ENCODE measurements at regions not wholly inside any gene's neighbourhood (a gene's known extent, or its start where the extent isn't known, plus 50 kb on each side); places are given as distances from the start of the nearest gene placed in this dataset.
"Not testable (repeated sequence)": the region's sequence is repeated elsewhere in the genome, so short reads cannot be mapped to it uniquely, and the experiment has no call there.

DNA sequence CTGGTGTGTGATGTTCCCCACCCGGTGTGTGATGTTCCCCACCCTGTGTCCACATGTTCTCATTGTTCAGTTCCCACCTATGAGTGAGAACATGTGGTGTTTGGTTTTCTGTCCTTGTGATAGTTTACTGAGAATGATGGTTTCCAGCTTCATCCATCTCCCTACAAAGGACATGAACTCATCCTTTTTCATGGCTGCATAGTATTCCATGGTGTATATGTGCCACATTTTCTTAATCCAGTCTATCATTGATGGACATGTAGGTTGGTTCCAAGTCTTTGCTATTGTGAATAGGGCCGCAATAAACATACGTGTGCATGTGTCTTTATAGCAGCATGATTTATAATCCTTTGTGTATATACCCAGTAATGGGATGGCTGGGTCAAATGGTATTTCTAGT is 201.5 kb upstream of the IRAK1BP1 start:
- not testable (repeated sequence) for DNase-seq (ENCODE audit: low read depth in 1 of 2, low spot score in 1 of 2); H3K4me3 ChIP-seq (replicated peaks; ENCODE audit: insufficient read depth, low read length); H3K27me3 ChIP-seq (ENCODE audit: insufficient read depth, poor library complexity, severe bottlenecking); H3K27ac ChIP-seq (replicated peaks)

DNA sequence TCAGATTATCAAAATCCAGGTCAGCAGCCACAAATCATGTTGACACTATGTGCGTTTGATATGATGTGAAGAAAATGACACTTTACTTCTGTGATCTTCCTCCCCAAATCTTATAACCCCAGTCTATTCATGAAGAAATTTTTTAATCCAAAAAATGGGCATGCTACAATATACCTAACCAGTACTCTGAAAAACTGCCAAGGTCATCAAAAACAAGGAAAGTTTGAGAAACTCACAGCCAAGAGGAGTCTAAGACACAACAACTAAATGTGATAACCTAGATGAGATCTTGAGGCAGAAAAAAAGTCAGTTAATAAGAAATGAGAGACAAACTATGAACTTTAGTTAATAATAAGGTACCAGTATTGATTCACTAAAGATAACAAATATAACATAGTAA is 200.6 kb upstream of the IRAK1BP1 start:
- H3K27me3 ChIP-seq (ENCODE audit: insufficient read depth, poor library complexity, severe bottlenecking), result no peaks in the 10 kb centered on the region
- H3K27ac ChIP-seq (replicated peaks), result no peak overlapping the region
- H3K4me3 ChIP-seq (replicated peaks; ENCODE audit: insufficient read depth, low read length), result no peak overlapping the region
- DNase-seq (ENCODE audit: low read depth in 1 of 2, low spot score in 1 of 2), result no peak
- TF ChIP-seq, protein P1, sequence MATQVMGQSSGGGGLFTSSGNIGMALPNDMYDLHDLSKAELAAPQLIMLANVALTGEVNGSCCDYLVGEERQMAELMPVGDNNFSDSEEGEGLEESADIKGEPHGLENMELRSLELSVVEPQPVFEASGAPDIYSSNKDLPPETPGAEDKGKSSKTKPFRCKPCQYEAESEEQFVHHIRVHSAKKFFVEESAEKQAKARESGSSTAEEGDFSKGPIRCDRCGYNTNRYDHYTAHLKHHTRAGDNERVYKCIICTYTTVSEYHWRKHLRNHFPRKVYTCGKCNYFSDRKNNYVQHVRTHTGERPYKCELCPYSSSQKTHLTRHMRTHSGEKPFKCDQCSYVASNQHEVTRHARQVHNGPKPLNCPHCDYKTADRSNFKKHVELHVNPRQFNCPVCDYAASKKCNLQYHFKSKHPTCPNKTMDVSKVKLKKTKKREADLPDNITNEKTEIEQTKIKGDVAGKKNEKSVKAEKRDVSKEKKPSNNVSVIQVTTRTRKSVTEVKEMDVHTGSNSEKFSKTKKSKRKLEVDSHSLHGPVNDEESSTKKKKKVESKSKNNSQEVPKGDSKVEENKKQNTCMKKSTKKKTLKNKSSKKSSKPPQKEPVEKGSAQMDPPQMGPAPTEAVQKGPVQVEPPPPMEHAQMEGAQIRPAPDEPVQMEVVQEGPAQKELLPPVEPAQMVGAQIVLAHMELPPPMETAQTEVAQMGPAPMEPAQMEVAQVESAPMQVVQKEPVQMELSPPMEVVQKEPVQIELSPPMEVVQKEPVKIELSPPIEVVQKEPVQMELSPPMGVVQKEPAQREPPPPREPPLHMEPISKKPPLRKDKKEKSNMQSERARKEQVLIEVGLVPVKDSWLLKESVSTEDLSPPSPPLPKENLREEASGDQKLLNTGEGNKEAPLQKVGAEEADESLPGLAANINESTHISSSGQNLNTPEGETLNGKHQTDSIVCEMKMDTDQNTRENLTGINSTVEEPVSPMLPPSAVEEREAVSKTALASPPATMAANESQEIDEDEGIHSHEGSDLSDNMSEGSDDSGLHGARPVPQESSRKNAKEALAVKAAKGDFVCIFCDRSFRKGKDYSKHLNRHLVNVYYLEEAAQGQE (IDR thresholded peaks at IDR 0.05; ENCODE audit: insufficient replicate concordance, low read depth), result no peak
- TF ChIP-seq, protein P2, sequence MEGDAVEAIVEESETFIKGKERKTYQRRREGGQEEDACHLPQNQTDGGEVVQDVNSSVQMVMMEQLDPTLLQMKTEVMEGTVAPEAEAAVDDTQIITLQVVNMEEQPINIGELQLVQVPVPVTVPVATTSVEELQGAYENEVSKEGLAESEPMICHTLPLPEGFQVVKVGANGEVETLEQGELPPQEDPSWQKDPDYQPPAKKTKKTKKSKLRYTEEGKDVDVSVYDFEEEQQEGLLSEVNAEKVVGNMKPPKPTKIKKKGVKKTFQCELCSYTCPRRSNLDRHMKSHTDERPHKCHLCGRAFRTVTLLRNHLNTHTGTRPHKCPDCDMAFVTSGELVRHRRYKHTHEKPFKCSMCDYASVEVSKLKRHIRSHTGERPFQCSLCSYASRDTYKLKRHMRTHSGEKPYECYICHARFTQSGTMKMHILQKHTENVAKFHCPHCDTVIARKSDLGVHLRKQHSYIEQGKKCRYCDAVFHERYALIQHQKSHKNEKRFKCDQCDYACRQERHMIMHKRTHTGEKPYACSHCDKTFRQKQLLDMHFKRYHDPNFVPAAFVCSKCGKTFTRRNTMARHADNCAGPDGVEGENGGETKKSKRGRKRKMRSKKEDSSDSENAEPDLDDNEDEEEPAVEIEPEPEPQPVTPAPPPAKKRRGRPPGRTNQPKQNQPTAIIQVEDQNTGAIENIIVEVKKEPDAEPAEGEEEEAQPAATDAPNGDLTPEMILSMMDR (IDR thresholded peaks at IDR 0.05; ENCODE audit: insufficient read depth, low read length), result no peak

DNA sequence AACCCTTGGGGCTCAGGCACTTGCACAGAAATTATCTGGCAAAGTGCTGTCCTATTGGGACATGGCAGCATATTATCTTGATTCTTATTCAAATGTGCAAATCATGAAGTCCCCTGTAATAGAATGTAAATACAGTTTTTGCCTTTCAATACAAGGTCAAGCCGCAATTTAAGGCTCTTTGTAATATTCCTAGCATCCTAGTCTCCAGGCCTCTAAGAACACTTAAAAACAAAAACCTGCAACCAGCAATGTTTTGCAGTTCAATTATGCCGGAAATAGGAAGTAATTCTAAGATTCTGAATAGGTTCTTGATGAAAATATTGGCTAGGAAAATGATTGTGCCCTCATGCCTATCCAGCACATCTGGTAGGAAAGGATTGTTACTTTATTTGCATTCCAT is 197.2 kb upstream of the IRAK1BP1 start:
- H3K27ac ChIP-seq (replicated peaks), result no peak overlapping the region
- TF ChIP-seq, protein P1 (IDR thresholded peaks at IDR 0.05; ENCODE audit: insufficient replicate concordance, low read depth), result no peak
- TF ChIP-seq, protein P2 (IDR thresholded peaks at IDR 0.05; ENCODE audit: insufficient read depth, low read length), result no peak
- TF ChIP-seq SPI1 (IDR thresholded peaks at IDR 0.05; ENCODE audit: borderline replicate concordance, low read depth) (no peak), GABPA (IDR thresholded peaks at IDR 0.05; ENCODE audit: low read depth) (no peak), POLR2AphosphoS5 (IDR thresholded peaks at IDR 0.05; ENCODE audit: low read depth) (no peak)
- H3K27me3 ChIP-seq (ENCODE audit: insufficient read depth, poor library complexity, severe bottlenecking), result no peaks in the 10 kb centered on the region
- no peak for DNase-seq (ENCODE audit: low read depth in 1 of 2, low spot score in 1 of 2)
- H3K4me3 ChIP-seq (replicated peaks; ENCODE audit: insufficient read depth, low read length), result no peak overlapping the region

DNA sequence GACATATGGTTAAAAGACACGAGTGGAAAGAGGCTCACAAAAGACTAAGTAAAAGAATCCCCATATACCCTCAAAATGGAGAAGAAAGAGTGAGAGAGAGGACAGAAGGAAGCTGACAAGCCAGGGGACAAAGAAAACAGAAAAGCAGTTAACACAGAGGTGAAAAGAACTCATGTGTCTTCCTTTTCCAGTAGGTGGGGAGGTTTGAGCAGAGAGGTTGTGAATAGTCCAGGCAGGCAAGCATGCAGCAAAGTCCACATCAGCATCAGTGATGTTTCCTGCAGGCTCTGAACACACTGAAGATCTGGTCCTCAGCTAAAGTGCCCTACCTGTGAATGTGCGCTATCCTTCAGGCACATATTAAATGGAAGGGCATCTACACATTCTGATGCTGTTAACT is 196.5 kb upstream of the IRAK1BP1 start:
- DNase-seq (ENCODE audit: low read depth in 1 of 2, low spot score in 1 of 2), result no peak
- TF ChIP-seq POLR2AphosphoS5 (IDR thresholded peaks at IDR 0.05; ENCODE audit: low read depth) (no peak), SPI1 (IDR thresholded peaks at IDR 0.05; ENCODE audit: borderline replicate concordance, low read depth) (no peak), GABPA (IDR thresholded peaks at IDR 0.05; ENCODE audit: low read depth) (no peak)
- TF ChIP-seq, protein P1 (IDR thresholded peaks at IDR 0.05; ENCODE audit: insufficient replicate concordance, low read depth), result no peak
- TF ChIP-seq, protein P2 (IDR thresholded peaks at IDR 0.05; ENCODE audit: insufficient read depth, low read length), result no peak
- H3K27me3 ChIP-seq (ENCODE audit: insufficient read depth, poor library complexity, severe bottlenecking), result no peaks in the 10 kb centered on the region
- H3K27ac ChIP-seq (replicated peaks), result no peak overlapping the region
- no peak overlapping the region for H3K4me3 ChIP-seq (replicated peaks; ENCODE audit: insufficient read depth, low read length)

DNA sequence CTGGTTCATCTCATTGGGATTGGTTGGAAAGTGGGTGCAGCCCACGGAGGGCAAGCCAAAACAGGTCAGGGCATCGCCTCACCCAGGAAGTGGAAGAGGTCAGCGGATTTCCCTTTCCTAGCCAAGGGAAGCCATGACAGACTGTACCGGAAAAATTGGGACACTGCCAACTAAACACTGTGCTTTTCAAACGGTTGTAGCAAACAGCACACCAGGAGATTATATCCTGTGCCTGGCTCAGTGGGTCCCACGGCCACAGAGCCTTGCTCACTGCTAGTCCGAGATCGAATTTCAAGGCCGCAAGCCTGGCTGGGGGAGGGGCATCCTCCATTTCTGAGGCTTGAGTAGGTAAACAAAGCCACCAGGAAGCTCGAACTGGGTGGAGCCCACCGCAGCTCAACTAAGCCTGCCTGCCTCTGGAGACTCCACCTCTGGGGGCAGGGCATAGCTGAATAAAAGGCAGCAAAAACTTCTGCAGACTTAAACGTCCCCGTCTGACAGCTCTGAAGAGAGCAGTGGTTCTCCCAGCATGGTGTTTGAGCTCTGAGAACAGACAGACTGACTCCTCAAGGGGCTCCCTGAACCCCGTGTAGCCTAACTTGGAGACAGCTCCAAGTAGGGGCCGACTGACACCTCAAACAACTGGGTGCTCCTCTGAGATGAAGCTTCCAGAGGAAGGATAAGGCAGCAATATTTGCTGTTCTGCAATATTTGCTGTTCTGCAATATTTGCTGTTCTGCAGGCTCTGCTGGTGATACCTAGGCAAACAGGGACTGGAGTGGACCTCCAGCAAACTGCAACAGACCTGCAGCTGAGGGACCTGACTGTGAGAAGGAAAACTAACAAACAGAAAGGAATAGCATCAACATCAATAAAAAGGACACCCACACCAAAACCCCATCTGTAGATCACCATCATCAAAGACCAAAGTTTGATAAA is 191.0 kb upstream of the IRAK1BP1 start:
- not testable (repeated sequence) for H3K27ac ChIP-seq (replicated peaks); H3K4me3 ChIP-seq (replicated peaks; ENCODE audit: insufficient read depth, low read length); H3K27me3 ChIP-seq (ENCODE audit: insufficient read depth, poor library complexity, severe bottlenecking); DNase-seq (ENCODE audit: low read depth in 1 of 2, low spot score in 1 of 2)
